Umbilical cord (tissue), 1 donor: ENCODE measurements at regions not wholly inside any gene's neighbourhood (a gene's known extent, or its start where the extent isn't known, plus 50 kb on each side); places are given as distances from the start of the nearest gene placed in this dataset.

Source experiments
- DNase-seq: peaks from one replicate; pipeline ENCODE4 v3.0.0-alpha.2; 2015; ENCODE audit warnings: low spot score

DNA sequence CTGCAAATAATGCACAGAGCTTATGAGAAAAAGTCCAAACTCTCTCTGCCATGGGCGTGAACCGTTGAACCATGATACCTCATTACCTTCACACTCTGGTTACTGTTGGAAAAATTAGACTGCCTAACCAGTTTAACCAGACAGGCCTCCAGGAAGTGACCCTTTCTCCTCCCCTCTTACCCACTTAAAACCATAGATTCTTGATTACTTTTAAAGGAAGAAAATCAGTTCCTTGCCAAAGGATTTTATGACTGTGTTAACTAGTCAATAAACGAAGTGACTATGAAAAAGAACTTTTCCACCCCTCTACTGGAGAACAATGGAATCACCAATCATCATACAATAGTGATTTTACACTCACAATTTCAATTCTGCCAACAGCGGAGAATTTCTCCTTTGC lies 254.0 kb upstream of the ATP2B1 start:
- no peak for DNase-seq

DNA sequence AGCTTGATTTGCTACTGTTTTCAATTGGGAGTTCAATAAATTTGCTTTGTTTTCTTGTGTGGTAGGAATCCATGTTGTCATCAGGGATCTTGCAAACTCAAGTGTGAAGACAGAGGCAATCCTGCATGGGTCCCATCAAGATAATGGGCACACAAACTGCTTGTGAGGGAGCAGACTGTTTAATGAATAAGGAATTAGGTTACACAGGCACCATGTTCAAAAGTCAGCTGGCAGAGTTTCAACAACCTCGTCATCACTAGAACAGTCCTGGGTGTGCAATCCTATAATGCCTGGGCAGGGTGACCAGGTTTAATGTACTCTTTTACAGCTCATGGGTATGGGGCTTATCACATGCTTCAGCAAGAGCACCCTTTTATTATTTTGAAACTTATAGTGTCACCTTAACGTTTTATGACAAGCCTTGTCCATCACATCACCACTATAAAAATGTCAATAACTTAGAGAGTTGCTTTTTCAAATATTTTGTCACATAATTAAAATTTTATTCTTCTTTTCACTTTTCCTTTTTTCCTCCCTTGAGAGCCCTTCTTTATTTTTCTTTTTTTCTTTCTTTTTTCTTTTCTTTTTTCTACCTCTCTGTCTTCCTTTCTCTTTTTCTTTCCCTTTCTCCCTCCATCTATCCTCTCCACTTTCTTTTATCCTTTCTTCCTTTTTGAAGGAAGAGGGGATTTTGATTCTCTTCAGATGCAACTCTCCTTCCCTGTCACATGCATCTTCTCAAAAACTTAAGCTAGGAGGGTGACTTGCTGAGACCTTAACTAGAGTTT lies 252.2 kb upstream of the ATP2B1 start:
- DNase-seq = no peak

DNA sequence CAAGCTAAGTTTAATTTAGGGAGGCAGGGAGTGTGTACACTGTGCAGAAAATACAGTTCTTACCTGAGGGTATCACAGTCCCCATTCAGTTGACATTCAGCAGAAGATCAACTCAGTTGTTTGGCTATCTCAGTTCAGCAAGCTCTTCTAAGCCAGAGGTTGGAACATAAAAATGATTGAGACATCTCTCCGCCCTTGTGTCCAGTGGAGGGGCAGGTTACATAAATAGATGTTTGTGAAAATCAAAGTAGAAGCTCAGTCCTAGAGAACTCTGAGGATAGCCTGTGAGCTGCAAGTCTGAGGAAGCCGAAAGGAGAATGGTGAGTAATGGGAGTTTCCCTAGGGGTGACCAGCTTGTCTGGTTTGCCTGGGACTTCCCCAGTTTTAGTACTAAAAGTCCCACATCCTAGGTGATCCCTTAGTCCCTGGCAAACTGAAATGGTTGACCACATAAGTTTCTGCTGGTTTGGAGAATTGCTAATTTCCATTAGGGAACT lies 251.4 kb upstream of the ATP2B1 start:
- no peak for DNase-seq

DNA sequence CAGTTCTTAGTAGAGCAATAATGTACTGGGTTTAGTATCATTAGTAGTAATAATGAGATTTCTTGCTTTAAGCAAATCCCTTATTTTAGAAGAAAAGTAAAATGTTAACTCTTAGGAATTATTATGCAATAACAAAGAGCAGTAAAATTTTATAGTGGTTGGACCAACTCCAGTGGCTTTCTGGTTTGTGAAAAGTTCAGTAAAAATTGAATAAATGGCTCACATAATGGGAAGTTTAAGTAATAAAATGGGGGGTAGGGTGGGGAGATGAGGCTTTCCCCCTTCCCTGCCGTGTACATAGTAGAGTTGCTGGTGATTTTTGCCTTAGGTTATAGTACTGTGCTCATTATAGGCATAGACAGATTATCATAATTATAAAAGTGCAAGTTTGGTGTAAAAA lies 250.5 kb upstream of the ATP2B1 start:
- no peak for DNase-seq

DNA sequence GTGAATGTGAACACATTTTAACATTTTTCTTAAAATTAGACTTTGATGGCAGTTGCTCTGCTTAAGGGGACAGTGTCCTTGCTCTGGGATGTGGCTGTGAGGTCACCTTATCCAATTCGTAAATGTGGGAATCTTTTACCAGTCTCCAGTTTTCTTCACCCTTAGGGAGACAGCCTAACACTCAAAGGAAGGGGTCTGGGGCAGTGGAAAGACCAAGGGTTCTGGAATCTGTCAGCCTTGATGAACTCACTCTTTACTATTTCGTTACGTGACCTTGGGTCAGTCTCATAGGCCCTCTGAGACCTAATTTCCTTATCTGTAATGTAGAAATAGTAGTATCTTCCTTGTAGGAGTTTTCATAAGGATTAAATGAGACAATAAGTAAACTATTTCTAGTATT lies 245.6 kb upstream of the ATP2B1 start:
- no peak for DNase-seq

DNA sequence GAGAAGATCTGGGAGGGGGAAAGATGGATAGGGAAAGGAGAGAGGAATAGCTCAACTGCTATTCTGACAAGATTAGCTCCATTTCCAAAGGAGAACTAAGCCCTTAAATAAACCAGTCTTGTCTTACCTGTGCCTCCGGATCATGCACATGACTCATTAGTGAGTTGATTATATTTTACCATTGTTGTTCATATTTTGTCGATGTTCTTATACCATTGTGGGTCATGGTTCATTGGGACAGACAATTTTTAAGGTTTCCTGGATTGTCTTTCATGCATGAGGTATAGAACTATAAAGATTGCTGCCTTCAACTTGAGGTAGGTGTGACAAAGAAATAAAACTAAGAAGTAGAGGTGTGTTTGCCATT lies 243.0 kb upstream of the ATP2B1 start:
- no peak for DNase-seq

DNA sequence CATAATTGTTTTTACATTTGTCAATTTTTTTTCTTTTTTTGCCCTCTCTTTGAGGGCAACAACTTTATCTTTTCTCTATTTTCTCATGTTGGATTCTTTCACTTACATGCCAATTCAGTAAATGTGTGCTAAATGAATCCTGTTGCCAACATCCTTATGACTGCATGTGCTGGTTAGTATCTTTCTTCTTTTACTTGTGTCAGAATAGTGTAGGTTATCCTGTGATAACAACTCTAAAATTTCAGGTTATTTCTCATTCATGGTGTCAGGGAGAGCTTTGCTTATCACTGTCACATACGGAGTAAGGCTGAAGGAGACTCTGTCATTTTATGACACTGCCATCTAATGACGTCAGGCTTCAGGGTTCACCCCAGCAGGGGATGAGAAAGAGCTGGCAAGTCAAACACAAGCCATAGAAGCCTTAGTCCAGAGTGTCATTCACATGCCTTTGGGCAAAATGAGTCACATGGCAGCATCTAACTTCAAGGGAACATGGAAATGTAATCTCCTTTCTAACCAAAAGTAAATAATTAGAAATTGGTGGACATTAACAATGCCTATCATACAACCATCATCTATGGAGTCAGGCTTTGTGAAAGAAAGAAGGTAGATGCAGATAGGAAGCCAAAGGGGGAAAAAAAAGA lies 242.5 kb upstream of the ATP2B1 start:
- no peak for DNase-seq

DNA sequence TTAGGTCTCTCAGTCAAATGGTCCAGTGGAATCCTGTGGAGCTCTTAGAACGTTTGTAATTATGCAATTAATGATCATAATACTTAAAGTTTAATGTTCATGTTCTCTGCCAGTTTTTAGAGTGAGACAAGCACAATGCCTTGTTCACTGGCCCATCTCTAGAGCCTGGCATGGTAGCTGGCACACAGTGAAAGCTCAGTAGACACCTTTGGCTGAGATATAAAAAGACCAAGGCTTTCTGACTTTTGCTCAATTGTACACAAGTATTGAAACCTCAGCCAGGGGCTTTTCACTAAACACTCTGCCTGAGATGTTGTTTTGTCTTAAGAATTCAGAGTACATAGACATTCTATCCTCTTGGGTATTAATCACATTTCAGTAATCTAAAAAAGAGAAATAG lies 241.8 kb upstream of the ATP2B1 start:
- no peak for DNase-seq

DNA sequence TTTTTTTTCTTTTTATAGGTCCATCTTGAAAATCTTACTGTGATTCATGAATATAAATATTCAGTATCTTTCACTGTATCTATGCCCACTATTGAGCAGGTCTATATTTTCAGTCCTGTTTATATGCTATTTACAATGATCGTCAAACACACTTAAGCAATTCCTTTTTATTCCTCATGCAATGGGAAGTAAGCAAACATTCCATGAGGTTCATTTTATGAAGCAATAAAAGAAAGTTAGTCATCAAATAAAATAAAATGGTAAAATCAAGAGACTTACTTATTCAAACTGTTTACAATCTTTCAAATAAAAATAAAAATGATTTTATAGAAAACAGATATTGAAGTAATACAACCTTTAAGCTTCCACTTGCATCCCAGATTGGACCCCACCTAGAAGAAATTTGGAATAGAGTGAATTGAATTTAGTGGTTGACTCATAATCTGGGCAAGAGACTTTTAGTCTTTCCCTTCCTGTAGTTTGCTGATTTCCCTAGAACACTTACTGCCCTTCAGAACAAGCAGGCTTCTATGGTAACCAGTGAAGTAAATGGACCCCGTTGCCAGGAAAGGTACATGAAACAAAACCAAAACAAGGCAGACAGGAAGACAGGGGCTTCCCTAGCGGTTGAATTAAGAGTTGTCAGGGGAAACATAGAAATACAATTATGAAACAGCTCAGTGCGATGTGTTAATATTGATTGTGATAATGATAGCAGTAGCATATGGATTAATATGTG lies 241.0 kb upstream of the ATP2B1 start:
- DNase-seq = peak; percentile 54

DNA sequence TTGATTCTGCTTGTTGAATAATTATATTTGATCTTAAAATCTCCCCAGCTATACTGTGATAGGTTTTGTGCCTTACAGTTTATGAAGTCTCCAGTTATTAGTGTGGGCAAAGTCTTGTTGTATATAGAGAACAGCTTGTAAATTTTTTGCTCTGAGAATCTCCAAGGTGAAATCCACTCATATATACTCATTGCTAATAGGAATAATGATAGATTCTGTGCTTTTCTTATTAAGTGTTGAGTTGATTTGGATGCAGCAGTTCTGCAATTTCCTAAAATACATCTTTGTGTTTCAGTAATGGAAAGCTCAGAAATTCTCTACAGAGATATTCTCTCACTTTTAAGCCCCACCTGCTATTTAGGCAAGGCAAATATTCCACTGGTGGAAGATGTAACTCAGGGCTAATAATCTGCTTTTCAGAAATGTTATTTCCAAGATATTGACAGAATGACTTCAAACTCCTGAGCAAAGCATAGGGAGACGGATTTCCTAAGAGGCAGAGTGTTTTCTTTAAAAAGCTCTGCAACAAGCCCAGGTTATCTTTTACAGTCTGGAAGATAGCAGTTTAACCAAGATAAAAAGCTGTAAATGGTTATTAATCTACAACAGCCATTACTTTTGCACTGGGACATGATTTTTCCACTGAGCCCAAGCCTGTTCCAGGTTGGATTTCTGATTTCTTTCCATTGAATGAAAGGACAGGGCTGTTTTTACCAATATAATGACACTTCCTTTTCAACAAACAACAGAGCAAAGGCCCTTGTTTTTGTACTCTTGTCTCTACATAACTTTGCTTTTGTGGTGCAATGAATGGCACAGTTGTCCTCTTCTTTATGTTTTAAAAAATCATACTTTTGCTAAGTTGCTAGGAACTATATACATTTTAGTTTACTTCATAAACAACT lies 239.9 kb upstream of the ATP2B1 start:
- peak; percentile 18 for DNase-seq

DNA sequence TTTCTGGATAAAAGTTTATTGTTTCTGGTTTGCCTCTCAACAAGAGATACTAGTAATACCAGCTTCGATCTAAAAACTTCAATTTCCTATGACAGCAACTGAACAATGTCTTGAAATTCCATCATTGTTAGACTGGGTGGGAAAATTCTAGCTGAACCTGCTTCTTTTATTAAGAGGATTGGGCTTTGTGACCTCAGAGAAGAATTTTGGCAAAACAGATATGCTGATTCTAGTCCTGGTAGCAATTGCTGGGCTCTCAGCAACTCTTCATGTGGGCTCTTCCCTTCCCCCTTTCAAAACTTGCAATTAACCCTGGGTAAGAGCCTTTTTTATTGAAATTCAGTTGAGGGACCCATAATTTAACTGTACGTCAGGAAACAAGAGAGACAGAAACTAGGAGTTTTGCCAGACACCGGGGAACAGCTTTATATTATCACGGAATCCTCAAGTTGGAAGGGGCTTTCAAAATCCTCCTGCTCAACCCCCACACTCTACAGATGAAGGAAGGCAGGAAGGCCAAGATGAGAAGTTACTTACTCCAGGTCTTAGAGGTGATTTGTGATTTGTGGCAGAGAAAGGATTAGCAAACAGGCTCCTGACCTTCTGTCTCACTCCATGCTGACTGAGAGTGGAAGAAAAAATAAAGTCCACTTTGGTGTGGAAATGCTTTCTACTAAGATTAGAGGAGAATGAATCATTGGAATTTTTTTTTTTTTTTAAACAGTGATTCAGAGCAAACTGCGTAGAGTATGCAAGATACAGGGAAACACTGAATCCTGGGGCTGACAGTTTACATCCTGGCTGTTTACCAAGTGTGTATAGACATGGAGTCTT lies 239.0 kb upstream of the ATP2B1 start:
- peak; percentile 92 for DNase-seq

DNA sequence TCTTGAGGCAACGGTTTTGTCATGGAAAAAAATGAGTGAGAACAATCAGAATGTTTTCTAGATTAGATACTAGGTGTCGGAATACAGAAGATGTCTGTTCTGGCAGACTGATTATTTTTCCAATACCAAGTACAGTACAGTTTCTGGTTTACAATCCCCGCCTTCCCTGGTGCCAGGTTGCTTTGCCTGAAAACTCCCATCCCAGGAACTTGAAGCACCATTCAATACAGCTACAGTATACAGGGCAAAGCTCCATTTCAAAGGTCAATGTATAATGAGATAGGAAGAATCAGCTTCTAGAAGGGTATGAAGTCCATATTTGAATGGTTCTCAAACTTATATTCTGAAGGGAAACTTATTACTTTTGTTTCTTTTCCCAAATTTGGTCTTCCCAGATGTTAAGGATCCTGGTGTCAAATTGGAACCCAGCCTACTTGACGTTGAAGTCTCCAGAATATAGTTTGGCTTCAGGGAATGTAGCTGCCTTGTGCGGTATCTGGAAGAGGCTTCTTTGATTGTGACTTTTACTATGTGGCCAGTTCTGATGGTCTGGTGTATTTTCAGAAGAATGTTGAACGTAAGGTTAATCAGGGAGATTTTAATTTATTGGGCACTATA lies 238.0 kb upstream of the ATP2B1 start:
- DNase-seq = no peak

DNA sequence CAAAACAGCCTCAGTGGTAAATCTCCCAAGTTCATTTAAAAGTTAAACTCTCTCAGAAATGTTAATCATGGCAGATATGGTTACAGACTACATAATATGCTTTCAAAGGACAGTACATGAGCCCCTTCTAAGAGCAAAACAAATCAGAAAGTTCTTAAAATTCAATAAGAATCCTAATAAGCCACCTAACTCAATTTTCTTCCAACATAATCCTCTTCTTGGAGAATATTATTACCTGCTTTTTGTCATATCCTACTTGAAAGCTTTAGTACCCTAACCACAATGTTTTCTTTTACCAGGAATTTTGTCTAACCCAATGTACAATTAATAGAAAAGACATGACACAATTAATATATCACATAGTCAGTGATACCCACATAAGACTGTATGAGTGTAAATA lies 236.5 kb upstream of the ATP2B1 start:
- no peak for DNase-seq

DNA sequence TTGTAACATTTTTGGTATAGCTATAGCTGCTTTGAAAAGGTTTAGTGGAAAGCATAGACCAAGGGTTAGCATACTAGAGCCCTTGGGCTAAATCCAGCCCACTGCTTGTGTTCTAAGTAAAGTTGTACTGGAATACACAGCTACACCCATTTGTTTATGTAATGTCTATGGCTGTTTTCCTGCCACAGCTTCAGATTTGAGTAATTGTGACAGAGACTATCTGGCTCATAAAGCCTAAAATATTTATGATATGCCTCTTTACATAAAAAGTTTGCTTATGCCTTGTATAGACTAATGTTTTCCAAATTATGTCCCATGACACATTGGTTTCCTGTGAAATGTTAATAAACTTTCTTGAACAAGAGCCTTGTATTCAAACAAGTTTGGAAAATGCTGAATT lies 234.8 kb upstream of the ATP2B1 start:
- peak; percentile 44 for DNase-seq

DNA sequence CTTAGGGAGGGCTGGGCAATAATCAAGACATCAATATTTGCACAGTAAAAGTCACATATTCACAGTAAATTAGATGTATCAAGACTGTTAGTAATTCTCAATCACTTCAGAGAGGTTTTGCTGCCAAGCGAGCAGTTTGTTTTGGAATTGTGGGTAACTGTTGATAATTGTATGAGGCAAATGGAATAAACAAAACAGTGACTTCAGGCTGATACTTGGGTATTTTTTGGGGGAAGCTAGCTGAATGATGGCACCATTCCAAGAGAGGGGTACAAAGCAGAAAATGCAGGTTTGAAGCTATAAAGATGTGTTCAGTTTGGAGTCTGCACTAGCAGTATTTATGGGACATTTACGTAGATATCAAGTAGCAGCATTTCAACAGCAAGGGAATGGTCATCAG lies 232.8 kb upstream of the ATP2B1 start:
- DNase-seq = no peak

DNA sequence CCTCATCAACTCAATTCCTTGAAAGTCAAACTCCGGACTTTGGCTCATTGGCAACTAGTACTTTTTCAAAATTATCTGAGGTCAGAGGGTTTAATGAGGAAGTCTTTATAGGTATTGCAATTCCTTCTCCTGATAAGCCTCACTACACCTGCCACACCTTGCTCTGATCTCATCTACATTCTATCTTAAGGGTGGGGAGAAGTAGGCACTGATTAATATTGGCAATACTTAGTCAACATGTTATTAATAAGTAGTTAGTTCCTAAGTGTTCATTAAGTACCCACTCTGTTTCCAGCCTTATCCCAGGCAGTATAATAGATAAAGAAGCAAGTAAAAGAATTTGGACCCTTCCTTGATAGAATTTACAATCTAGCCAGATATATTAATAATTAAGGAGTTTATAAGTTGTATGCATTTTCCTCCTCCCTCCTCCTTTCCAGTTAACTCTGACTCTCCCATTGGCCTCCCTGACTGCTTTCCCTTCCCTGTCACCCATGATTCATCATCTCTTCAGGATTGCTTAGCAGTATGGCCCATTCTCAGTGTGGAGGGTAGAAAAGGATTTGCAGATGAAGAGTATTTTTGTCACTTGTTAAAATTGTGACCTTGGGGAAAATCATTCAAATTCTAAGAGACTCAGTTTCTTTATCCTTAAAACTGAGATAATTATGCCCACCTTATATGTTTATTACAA lies 231.0 kb upstream of the ATP2B1 start:
- DNase-seq = no peak

DNA sequence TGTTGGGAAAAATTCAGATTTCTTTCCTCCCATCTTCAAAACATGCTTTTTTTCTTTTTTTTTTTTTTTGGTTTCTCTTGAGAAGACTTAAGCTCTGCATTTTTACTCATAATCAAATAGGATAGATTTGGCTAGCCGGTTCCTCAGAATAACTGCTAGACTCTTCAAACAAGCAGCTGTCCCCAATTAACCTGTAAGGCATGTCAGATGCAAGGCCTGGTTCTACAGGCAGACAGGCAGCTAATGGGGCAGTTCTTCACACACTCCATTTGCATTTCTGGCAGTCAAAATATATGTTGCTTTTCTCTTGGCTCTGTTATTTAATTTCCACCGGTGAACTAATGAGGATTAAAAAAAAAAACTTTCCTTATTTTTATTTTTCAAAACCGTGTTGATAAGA lies 228.0 kb upstream of the ATP2B1 start:
- DNase-seq = no peak

DNA sequence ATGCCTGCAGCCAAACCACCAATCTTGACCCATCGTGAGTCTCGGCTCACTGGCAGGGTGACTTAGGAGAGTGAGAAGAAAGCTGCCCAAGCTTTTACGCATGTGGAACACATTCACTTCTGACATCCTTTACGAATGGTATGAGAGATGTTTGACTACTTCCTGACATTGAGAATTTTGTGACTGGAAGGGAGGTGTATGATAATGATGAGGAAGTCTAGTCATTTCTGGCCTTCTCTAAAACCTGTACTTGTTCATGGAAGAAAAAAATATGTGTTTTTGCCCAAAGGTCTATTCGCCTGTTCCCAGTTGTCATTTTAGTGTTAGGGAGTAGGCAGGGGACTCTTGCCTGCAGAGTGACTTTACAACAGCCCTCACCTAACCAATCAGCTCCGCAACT lies 227.2 kb upstream of the ATP2B1 start:
- DNase-seq = no peak

DNA sequence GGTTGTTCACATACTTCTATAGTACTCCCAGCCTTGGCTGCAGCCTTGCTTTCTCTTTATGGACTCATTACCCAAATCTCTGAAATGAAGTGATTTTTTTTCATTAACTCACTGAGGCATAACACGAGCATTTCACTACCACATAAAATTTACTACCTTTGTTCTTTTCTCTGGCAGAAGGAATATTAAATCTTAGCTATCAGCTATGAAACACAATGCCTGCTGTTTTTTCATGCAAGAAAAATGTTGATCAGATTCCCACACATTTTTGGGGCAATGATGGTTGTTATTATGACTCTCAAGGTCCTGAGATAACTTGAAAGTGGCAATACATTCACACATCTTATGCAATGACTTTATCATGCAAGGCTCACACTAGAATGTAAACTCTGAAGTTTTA lies 225.3 kb upstream of the ATP2B1 start:
- DNase-seq = no peak

DNA sequence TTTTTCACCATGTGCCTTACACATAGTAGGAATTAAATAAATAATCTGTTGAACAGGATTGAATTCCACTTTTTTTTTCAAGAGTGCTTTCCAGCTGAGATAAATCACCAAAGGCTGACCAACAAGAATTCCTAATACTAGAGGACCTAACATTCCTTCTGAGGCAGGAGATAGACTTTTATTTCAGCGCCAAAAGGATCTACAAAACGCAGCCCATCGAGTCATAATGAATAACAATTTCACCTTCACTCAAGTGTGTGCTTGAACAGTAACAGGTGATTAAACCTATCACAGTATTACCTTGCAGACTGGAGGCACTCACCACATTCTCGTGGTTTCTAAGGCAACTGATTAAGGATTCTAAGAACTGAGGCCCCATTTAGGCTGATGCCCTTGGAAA lies 224.3 kb upstream of the ATP2B1 start:
- no peak for DNase-seq
